Neuronal stem cell (in vitro differentiated cells): ENCODE measurements at regions not wholly inside any gene's neighbourhood (a gene's known extent, or its start where the extent isn't known, plus 50 kb on each side); places are given as distances from the start of the nearest gene placed in this dataset.
"Not testable (repeated sequence)": the region's sequence is repeated elsewhere in the genome, so short reads cannot be mapped to it uniquely, and the experiment has no call there.

ENCODE experiments used
- DNase-seq: peaks from one replicate; pipeline ENCODE4 v3.0.0-alpha.2; 2013; ENCODE audit warnings: low spot score
- H2AFZ ChIP-seq: one replicate; pipeline ENCODE4 v1.6.1; 2013; ENCODE audit warnings: mild to moderate bottlenecking, low read length, inconsistent platforms
- H2AK5ac ChIP-seq: 2 replicates; pipeline ENCODE4 v1.6.1; 2013; ENCODE audit warnings: low read depth, mild to moderate bottlenecking, inconsistent platforms, low read length, moderate library complexity, mixed read lengths
- H2BK120ac ChIP-seq: 2 replicates; pipeline ENCODE4 v1.6.1; 2013; ENCODE audit warnings: low read depth, mild to moderate bottlenecking, inconsistent platforms, low read length, moderate library complexity, mixed read lengths
- H2BK12ac ChIP-seq: one replicate; pipeline ENCODE4 v1.6.1; 2013; ENCODE audit warnings: low read length, inconsistent platforms
- H2BK15ac ChIP-seq: 2 replicates; pipeline ENCODE4 v1.6.1; 2013; ENCODE audit warnings: mild to moderate bottlenecking, low read length, inconsistent platforms, mixed read lengths
- H2BK5ac ChIP-seq: one replicate; pipeline ENCODE4 v1.6.1; 2013; ENCODE audit warnings: inconsistent platforms, mild to moderate bottlenecking, low read length, moderate library complexity
- H3K14ac ChIP-seq: one replicate; pipeline ENCODE4 v1.6.1; 2013; ENCODE audit warnings: low read length, inconsistent platforms
- H3K18ac ChIP-seq: 2 replicates; pipeline ENCODE4 v1.6.1; 2013; ENCODE audit warnings: low read length, inconsistent platforms
- H3K23ac ChIP-seq: 2 replicates; pipeline ENCODE4 v1.6.1; 2013; ENCODE audit warnings: low read depth, mild to moderate bottlenecking, mixed read lengths, low read length, inconsistent platforms; ENCODE audit not compliant: poor library complexity
- H3K27ac ChIP-seq: replicated peaks from 3 replicates; pipeline ENCODE4 v1.5.1; 2013; ENCODE audit warnings: low read length, inconsistent platforms
- H3K27me3 ChIP-seq, 3 experiments: 2 replicates each; pipeline ENCODE4 v1.6.1; 2013; ENCODE audit warnings: low read length in 3 of 3, mild to moderate bottlenecking in 2 of 3, inconsistent platforms in 1 of 3, low read depth in 1 of 3, mixed read lengths in 1 of 3, moderate library complexity in 1 of 3; ENCODE audit not compliant: control insufficient read depth in 3 of 3, insufficient read depth in 3 of 3
- H3K36me3 ChIP-seq, 2 donors: replicated peaks in 1 of 2; 2 replicates each; pipeline ENCODE4 v1.6.1; 2013; ENCODE audit warnings: low read length in 2 of 2; ENCODE audit not compliant: control insufficient read depth in 2 of 2, insufficient read depth in 2 of 2
- H3K4ac ChIP-seq: 2 replicates; pipeline ENCODE4 v1.6.1; 2013; ENCODE audit warnings: inconsistent platforms, mild to moderate bottlenecking, low read length, moderate library complexity
- H3K4me1 ChIP-seq, 2 donors: 1 replicate in 1 of 2; 2 replicates in 1 of 2; pipeline ENCODE4 v1.6.1; 2013; ENCODE audit warnings: low read length in 2 of 2, low read depth in 1 of 2; ENCODE audit not compliant: control insufficient read depth in 2 of 2, insufficient read depth in 1 of 2
- H3K4me2 ChIP-seq: one replicate; pipeline ENCODE4 v1.6.1; 2013; ENCODE audit warnings: mild to moderate bottlenecking, low read length, inconsistent platforms; ENCODE audit not compliant: insufficient read depth, poor library complexity, severe bottlenecking
- H3K4me3 ChIP-seq, 2 donors: 2 replicates each; pipeline ENCODE4 v1.5.1; 2013; ENCODE audit warnings: low read length in 2 of 2, mild to moderate bottlenecking in 2 of 2, inconsistent platforms in 1 of 2, moderate library complexity in 1 of 2
- H3K79me1 ChIP-seq: one replicate; pipeline ENCODE4 v1.6.1; 2013; ENCODE audit warnings: low read depth, mild to moderate bottlenecking, inconsistent platforms, low read length, moderate library complexity
- H3K9ac ChIP-seq: one replicate; pipeline ENCODE4 v1.6.1; 2013; ENCODE audit warnings: mild to moderate bottlenecking, low read depth, low read length, inconsistent platforms; ENCODE audit not compliant: poor library complexity
- H3K9me3 ChIP-seq, 2 donors: replicated peaks in 1 of 2; 2 replicates each; pipeline versions ENCODE3 to v1.6.1; 2013; ENCODE audit warnings: low read length in 2 of 2, mild to moderate bottlenecking in 2 of 2, inconsistent platforms in 1 of 2, low read depth in 1 of 2, mixed read lengths in 1 of 2, moderate library complexity in 1 of 2; ENCODE audit not compliant: control insufficient read depth in 2 of 2, insufficient read depth in 1 of 2
- H4K8ac ChIP-seq: one replicate; pipeline ENCODE4 v1.6.1; 2013; ENCODE audit warnings: low read depth, mild to moderate bottlenecking, inconsistent platforms, low read length, moderate library complexity
- H4K91ac ChIP-seq: one replicate; pipeline ENCODE4 v1.6.1; 2013; ENCODE audit warnings: low read length, low read depth, mild to moderate bottlenecking, inconsistent platforms; ENCODE audit not compliant: poor library complexity
- WGBS, 2 donors: extraction: QIAGEN DNeasy Blood & Tissue Kit; methylation state at CpG; one replicate each; pipeline ENCODE4 v1.1.7; 2013; ENCODE audit warnings: missing lambda C conversion rate in 2 of 2, mixed read lengths in 1 of 2; ENCODE audit not compliant: insufficient read length in 2 of 2, insufficient replicate concordance in 1 of 2; ENCODE audit errors: extremely low coverage in 2 of 2; 5-methylcytosine and 5-hydroxymethylcytosine counted together

- not testable (repeated sequence) for H2BK12ac ChIP-seq, H2AFZ ChIP-seq, H2AK5ac ChIP-seq, H3K4ac ChIP-seq, H3K27ac ChIP-seq, H3K79me1 ChIP-seq, H3K9me3 ChIP-seq, H2BK15ac ChIP-seq, H3K4me3 ChIP-seq, H4K8ac ChIP-seq, H3K14ac ChIP-seq, H3K36me3 ChIP-seq, H3K4me2 ChIP-seq, H2BK120ac ChIP-seq, H3K27me3 ChIP-seq, DNase-seq, H4K91ac ChIP-seq, H2BK5ac ChIP-seq, H3K23ac ChIP-seq, H3K4me1 ChIP-seq, H3K9ac ChIP-seq, H3K18ac ChIP-seq
- WGBS, 2 donors = no CpG with 5 or more reads among the region's 3 CpGs
Measured at GRCh38 chr5:34124280-34124679, 81.3 kb upstream of the C1QTNF3 start.

DNA sequence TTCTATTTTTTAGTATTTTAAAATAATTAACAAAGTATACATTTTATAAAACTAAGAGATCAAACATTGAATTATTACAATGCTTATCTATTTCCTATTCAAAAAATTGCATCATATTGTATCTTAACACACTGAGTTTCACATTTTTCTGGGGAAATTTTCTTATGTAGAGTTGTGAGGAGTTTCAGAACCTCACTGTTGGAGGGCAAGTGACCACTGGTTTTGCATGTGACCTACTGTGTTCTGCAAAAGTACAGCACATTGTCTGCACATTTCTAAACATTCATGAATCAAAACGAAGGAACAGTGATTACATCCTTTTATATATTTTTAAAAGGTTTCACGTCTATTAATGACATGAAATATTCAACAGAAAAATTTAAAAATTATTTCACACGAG lies 82.3 kb upstream of the C1QTNF3 start:
- H2AFZ ChIP-seq, H3K27me3 ChIP-seq, H3K4me1 ChIP-seq, H4K8ac ChIP-seq, H3K4me2 ChIP-seq, H2BK15ac ChIP-seq, H2BK120ac ChIP-seq, H3K18ac ChIP-seq, H2AK5ac ChIP-seq, H3K4me3 ChIP-seq, H3K79me1 ChIP-seq, H3K4ac ChIP-seq, H3K14ac ChIP-seq, H3K23ac ChIP-seq, H4K91ac ChIP-seq, H2BK12ac ChIP-seq, H3K9ac ChIP-seq, H3K9me3 ChIP-seq, H3K36me3 ChIP-seq, H3K27ac ChIP-seq, DNase-seq, H2BK5ac ChIP-seq: not testable (repeated sequence)
- no CpG with 5 or more reads among the region's 3 CpGs for WGBS, 2 donors

DNA sequence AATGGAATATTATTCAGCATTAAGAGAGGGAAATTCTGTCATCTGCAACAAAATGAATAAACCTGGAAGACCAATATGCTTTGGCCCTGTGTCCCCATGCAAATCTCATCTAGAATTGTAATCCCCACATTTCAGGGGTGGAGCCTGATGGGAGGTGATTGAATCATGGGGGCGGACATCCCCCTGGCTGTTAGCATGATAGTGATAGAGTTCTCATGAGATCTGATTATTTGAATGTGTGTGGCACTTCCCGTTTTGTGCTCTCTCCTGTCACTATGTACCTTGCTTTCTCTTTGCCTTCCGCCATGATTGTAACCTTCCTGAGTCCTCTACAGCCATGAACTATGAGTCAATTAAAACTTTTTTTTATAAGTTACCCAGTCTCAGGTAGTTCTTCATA lies 83.7 kb upstream of the C1QTNF3 start:
- H3K23ac ChIP-seq, H3K4me2 ChIP-seq, H3K4ac ChIP-seq, H2BK120ac ChIP-seq, H3K36me3 ChIP-seq, H3K9ac ChIP-seq, H3K9me3 ChIP-seq, H4K91ac ChIP-seq, H2BK12ac ChIP-seq, H3K27me3 ChIP-seq, DNase-seq, H4K8ac ChIP-seq, H3K18ac ChIP-seq, H3K4me1 ChIP-seq, H2AK5ac ChIP-seq, H2BK5ac ChIP-seq, H3K27ac ChIP-seq, H3K14ac ChIP-seq, H2AFZ ChIP-seq, H2BK15ac ChIP-seq, H3K4me3 ChIP-seq, H3K79me1 ChIP-seq: not testable (repeated sequence)
- no CpG with 5 or more reads among the region's 3 CpGs for WGBS, 2 donors

DNA sequence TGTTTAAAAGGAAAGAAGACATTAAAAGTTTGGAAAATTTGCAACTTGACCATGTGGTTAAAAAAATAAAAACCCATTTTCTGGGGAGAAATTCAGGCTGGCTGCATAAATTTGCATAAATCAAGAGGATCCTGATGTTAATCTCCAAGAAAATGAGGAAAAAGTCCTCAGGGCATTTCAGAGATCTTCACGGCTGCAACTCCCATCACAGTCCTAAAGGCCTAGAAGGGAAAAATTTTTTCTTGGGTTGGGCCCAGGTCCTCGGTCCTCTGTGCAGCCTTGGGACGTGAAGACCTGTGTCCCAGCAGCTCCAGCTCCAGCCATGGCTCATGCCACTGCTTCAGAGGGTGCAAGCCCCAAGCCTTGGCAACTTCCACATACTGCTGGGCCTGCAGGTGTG lies 84.8 kb upstream of the C1QTNF3 start:
- not testable (repeated sequence) for H4K91ac ChIP-seq, H3K9ac ChIP-seq, H2BK12ac ChIP-seq, H3K9me3 ChIP-seq, H2BK120ac ChIP-seq, H4K8ac ChIP-seq, H3K27ac ChIP-seq, DNase-seq, H3K14ac ChIP-seq, H2BK15ac ChIP-seq, H3K4me2 ChIP-seq, H3K36me3 ChIP-seq, H3K4me1 ChIP-seq, H3K4ac ChIP-seq, H2AFZ ChIP-seq, H2AK5ac ChIP-seq, H3K18ac ChIP-seq, H3K4me3 ChIP-seq, H2BK5ac ChIP-seq, H3K23ac ChIP-seq, H3K27me3 ChIP-seq, H3K79me1 ChIP-seq
- no CpG with 5 or more reads among the region's 3 CpGs for WGBS, 2 donors
